ENCODE measurements at regions not wholly inside any gene's neighbourhood (a gene's known extent, or its start where the extent isn't known, plus 50 kb on each side); places are given as distances from the start of the nearest gene placed in this dataset.

GRCh38 chr18:10354890-10355289, 99.5 kb upstream of the APCDD1 start:
- TF ChIP-seq CTCF (IDR thresholded peaks at IDR 0.05; ENCODE audit: insufficient read depth, low read length) (no peak), REST (IDR thresholded peaks at IDR 0.05; ENCODE audit: insufficient replicate concordance, low read depth) (no peak)

Measured in HL-60 (cell line).